WTC11 (cell line): ENCODE measurements at regions not wholly inside any gene's neighbourhood (a gene's known extent, or its start where the extent isn't known, plus 50 kb on each side); places are given as distances from the start of the nearest gene placed in this dataset.

Experiments
- ATAC-seq: fragments of 200-7000 bp; cut with Tn5 transposase; 2 replicates; pipeline ENCODE4 v1.10.0; 2021; ENCODE audit warnings: mild to moderate bottlenecking, moderate library complexity
- CTCF ChIA-PET: fragments of 300-600 bp; sonication (Branson Sonifier 250); formaldehyde crosslinking; loops from one replicate; lab custom pipeline; 2021; ENCODE audit warnings: antibody characterized with exemption; lab: Charles Lee
- POLR2A ChIA-PET: fragments of 350-600 bp; sonication (Branson Sonifier 250); formaldehyde crosslinking; loops from one replicate; lab custom pipeline; 2021; ENCODE audit warnings: antibody characterized with exemption; lab: Charles Lee
- DNase-seq: peaks from one replicate; pipeline ENCODE4 v3.0.0; 2021; ENCODE audit warnings: low spot score
- H3K27ac Mint-ChIP-seq: 2 replicates; pipeline ENCODE4 v1.8.0; 2021; ENCODE audit warnings: mixed read lengths
- H3K27me3 Mint-ChIP-seq: 2 replicates; pipeline ENCODE4 v1.8.0; 2021; ENCODE audit warnings: low read depth, mild to moderate bottlenecking, moderate library complexity, mixed read lengths
- H3K36me3 Mint-ChIP-seq: 2 replicates; pipeline ENCODE4 v1.8.0; 2021; ENCODE audit warnings: mixed read lengths
- H3K4me1 Mint-ChIP-seq: 2 replicates; pipeline ENCODE4 v1.8.0; 2022; ENCODE audit warnings: mixed read lengths
- H3K4me3 Mint-ChIP-seq: 2 replicates; pipeline ENCODE4 v1.8.0; 2021; ENCODE audit warnings: mild to moderate bottlenecking, moderate library complexity, mixed read lengths
- H3K9me3 Mint-ChIP-seq: 2 replicates; pipeline ENCODE4 v1.8.0; 2021; ENCODE audit warnings: mixed read lengths
- CBFB ChIP-seq: sonication (generic); formaldehyde crosslinking; IDR thresholded peaks from 2 replicates; pipeline ENCODE4 v1.8.1; 2022; ENCODE audit warnings: mild to moderate bottlenecking, low read depth, missing genetic modification reagents
- CREB1 ChIP-seq: sonication (generic); formaldehyde crosslinking; IDR thresholded peaks from 2 replicates; pipeline ENCODE4 v1.8.0; 2023; ENCODE audit warnings: mild to moderate bottlenecking, missing genetic modification reagents
- ERG ChIP-seq: fragments of 250-450 bp; sonication (Bioruptor Pico); IDR thresholded peaks from 2 replicates; pipeline ENCODE4 v1.8.0; 2021; ENCODE audit warnings: mild to moderate bottlenecking
- ESRRA ChIP-seq: sonication (generic); formaldehyde crosslinking; IDR thresholded peaks from 2 replicates; pipeline ENCODE4 v1.8.1; 2022; ENCODE audit warnings: mild to moderate bottlenecking, missing genetic modification reagents, borderline replicate concordance
- GTF2I ChIP-seq: fragments of 250-450 bp; sonication (Bioruptor Pico); conservative IDR thresholded peaks from 2 replicates; pipeline ENCODE4 v1.4.0; 2021; ENCODE audit warnings: mild to moderate bottlenecking
- HMGA2 ChIP-seq: fragments of 250-450 bp; sonication (Bioruptor Pico); IDR thresholded peaks from 2 replicates; pipeline ENCODE4 v1.4.0; 2021; ENCODE audit warnings: mild to moderate bottlenecking, moderate library complexity
- MAX ChIP-seq: sonication (generic); formaldehyde crosslinking; IDR thresholded peaks from 2 replicates; pipeline ENCODE4 v1.8.0; 2022; ENCODE audit warnings: mild to moderate bottlenecking, missing genetic modification reagents
- NFYB ChIP-seq: sonication (generic); formaldehyde crosslinking; conservative IDR thresholded peaks from 2 replicates; pipeline ENCODE4 v1.8.0; 2022; ENCODE audit warnings: low read depth, missing genetic modification reagents
- NR3C1 ChIP-seq: sonication (generic); formaldehyde crosslinking; conservative IDR thresholded peaks from 2 replicates; pipeline ENCODE4 v1.8.1; 2023; ENCODE audit warnings: low read depth, mild to moderate bottlenecking, missing genetic modification reagents
- OVOL2 ChIP-seq: fragments of 250-450 bp; sonication (Bioruptor Pico); IDR thresholded peaks from 2 replicates; pipeline ENCODE4 v1.9.0; 2021; ENCODE audit warnings: mild to moderate bottlenecking, borderline replicate concordance
- ZNF121 ChIP-seq: sonication (generic); formaldehyde crosslinking; IDR thresholded peaks from 2 replicates; pipeline ENCODE4 v1.8.0; 2023; ENCODE audit warnings: missing genetic modification reagents
- ZNF138 ChIP-seq: sonication (generic); formaldehyde crosslinking; conservative IDR thresholded peaks from 2 replicates; pipeline ENCODE4 v1.8.1; 2022; ENCODE audit warnings: mild to moderate bottlenecking, moderate library complexity, missing genetic modification reagents
- ZNF232 ChIP-seq: sonication (generic); formaldehyde crosslinking; IDR thresholded peaks from 2 replicates; pipeline ENCODE4 v1.8.0; 2022; ENCODE audit warnings: mild to moderate bottlenecking, missing genetic modification reagents
- ZNF396 ChIP-seq: fragments of 250-450 bp; sonication (Bioruptor Pico); IDR thresholded peaks from 2 replicates; pipeline ENCODE4 v1.8.0; 2021; ENCODE audit warnings: mild to moderate bottlenecking, moderate library complexity, borderline replicate concordance
- ZNF423 ChIP-seq: fragments of 250-450 bp; sonication (Bioruptor Pico); IDR thresholded peaks from 2 replicates; pipeline ENCODE4 v2.1.2; 2022; ENCODE audit warnings: mild to moderate bottlenecking, moderate library complexity
- ZNF425 ChIP-seq: fragments of 250-450 bp; sonication (Bioruptor Pico); conservative IDR thresholded peaks from 2 replicates; pipeline ENCODE4 v1.9.0; 2021; ENCODE audit warnings: mild to moderate bottlenecking
- ZNF532 ChIP-seq: fragments of 250-450 bp; sonication (Bioruptor Pico); IDR thresholded peaks from 2 replicates; pipeline ENCODE4 v1.9.0; 2021; ENCODE audit warnings: mild to moderate bottlenecking, borderline replicate concordance
- TF ChIP-seq, protein P1 (sequence below): sonication (generic); formaldehyde crosslinking; IDR thresholded peaks from 2 replicates; pipeline ENCODE4 v1.8.1; 2023; ENCODE audit warnings: mild to moderate bottlenecking, missing genetic modification reagents

- H3K27ac Mint-ChIP-seq = no peak overlapping the region; the same call in 1 of the 2 replicates
- ChIA-PET CTCF (interaction anchor here (1.9 kb wide), 1 partner anchor 15 kb away, joined by 9 read pairs; no protein-coding TSS in a partner anchor), POLR2A (no interaction called here)
- DNase-seq (no peak), ATAC-seq (no peak)
- H3K9me3 Mint-ChIP-seq = no peaks in the 10 kb centered on the region
- no peaks in the 10 kb centered on the region for H3K36me3 Mint-ChIP-seq
- no peak for TF ChIP-seq ESRRA (CRISPR knock-in tag)
- no peak for TF ChIP-seq ZNF425 (CRISPR knock-in tag)
- no peak for TF ChIP-seq CREB1 (CRISPR knock-in tag)
- no peak for TF ChIP-seq NR3C1 (CRISPR knock-in tag)
- TF ChIP-seq ZNF121 (CRISPR knock-in tag) = no peak
- no peak for TF ChIP-seq GTF2I (CRISPR knock-in tag)
- no peak for TF ChIP-seq HMGA2 (CRISPR knock-in tag)
- TF ChIP-seq CBFB (CRISPR knock-in tag) = no peak
- no peak for TF ChIP-seq OVOL2 (CRISPR knock-in tag)
- H3K27me3 Mint-ChIP-seq = no peaks in the 10 kb centered on the region; the same call in 1 of the 2 replicates
- peaks cover 34% of the 10 kb centered on the region for H3K4me1 Mint-ChIP-seq
- no peak overlapping the region for H3K4me3 Mint-ChIP-seq
Measured at GRCh38 chr14:31949709-31950108, 127.4 kb upstream of the ARHGAP5 start.

DNA sequence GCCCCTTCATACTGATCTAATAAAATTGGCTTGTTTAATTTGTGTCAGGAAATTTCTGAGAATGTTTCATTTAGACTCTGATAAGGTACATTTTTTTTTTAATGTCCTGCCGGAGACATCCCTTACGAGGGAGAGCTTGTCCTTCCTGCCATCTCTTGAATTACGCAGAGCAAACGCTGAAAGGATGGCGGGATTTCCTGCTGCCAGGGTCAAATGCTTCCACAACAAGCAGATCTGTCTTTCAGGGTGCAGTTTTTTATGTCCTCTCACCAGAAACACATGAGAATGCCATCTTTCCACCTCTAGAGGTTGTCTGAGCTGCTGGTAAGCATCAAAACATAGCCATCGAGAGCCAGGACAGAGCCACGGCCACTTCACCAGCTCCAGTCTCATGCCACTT lies 126.8 kb upstream of the ARHGAP5 start:
- Mint-ChIP-seq H3K27me3 (no peaks in the 10 kb centered on the region; the same call in 1 of the 2 replicates), H3K4me1 (peaks cover 28% of the 10 kb centered on the region), H3K36me3 (no peaks in the 10 kb centered on the region), H3K4me3 (no peak overlapping the region), H3K27ac (no peak overlapping the region), H3K9me3 (no peaks in the 10 kb centered on the region)
- POLR2A ChIA-PET = no interaction called here
- CTCF ChIA-PET = interaction anchor here (0.9 to 2.5 kb wide), 6 partner anchors 16 to 440 kb away, joined by 3 to 14 read pairs (median 7); no protein-coding TSS in a partner anchor
- DNase-seq (no peak), ATAC-seq (no peak)
- TF ChIP-seq MAX (CRISPR knock-in tag) (no peak), ERG (CRISPR knock-in tag) (no peak), ZNF532 (CRISPR knock-in tag) (no peak), ZNF425 (CRISPR knock-in tag) (no peak), ZNF423 (CRISPR knock-in tag) (no peak), ZNF232 (CRISPR knock-in tag) (no peak), NFYB (CRISPR knock-in tag) (no peak), ZNF396 (CRISPR knock-in tag) (no peak), ZNF138 (CRISPR knock-in tag) (no peak)
- TF ChIP-seq, protein P1, sequence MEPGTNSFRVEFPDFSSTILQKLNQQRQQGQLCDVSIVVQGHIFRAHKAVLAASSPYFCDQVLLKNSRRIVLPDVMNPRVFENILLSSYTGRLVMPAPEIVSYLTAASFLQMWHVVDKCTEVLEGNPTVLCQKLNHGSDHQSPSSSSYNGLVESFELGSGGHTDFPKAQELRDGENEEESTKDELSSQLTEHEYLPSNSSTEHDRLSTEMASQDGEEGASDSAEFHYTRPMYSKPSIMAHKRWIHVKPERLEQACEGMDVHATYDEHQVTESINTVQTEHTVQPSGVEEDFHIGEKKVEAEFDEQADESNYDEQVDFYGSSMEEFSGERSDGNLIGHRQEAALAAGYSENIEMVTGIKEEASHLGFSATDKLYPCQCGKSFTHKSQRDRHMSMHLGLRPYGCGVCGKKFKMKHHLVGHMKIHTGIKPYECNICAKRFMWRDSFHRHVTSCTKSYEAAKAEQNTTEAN (CRISPR knock-in tag) = no peak
